ENCODE measurements at regions not wholly inside any gene's neighbourhood (a gene's known extent, or its start where the extent isn't known, plus 50 kb on each side); places are given as distances from the start of the nearest gene placed in this dataset.

DNA sequence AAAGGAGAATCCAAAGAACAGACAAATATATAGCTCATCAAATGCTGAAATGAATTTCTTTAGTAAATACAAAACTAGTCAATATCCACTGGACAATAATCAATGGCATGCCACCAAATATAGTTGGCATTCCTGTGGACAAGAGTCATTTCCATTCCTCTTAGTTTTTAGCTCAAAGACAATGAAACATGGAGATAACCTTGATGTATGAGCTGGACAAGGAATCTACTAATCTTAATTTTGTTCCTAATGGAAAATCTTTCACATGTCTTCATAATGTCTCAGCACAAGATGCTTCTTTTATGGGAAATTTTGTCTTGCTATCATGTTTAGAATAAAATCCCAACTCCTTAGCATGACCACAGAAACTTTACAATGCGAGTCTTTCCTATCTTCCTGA lies 87.8 kb downstream of the PFDN4 start:
- Histone ChIP-seq H3K27ac (no peak overlapping the region), H3K4me1 (ENCODE audit: low read depth, poor library complexity, severe bottlenecking) (no peaks in the 10 kb centered on the region), H4K20me1 (ENCODE audit: insufficient read depth) (no peaks in the 10 kb centered on the region), H2AFZ (ENCODE audit: low read depth) (no peak overlapping the region), H3K4me3 (IDR thresholded peaks at IDR 0.05; ENCODE audit: insufficient read depth, low read depth, low read length) (no peak overlapping the region), H3K9ac (no peak overlapping the region), H3K36me3 (ENCODE audit: insufficient read depth) (no peaks in the 10 kb centered on the region), H3K27me3 (ENCODE audit: insufficient read depth, low read depth) (no peaks in the 10 kb centered on the region), H3K4me2 (no peak overlapping the region), H3K79me2 (ENCODE audit: insufficient read depth, low read depth) (no peaks in the 10 kb centered on the region)
- no peak for TF ChIP-seq CTCF (conservative IDR thresholded peaks at IDR 0.05; ENCODE audit: low read depth, low read length)

GRCh38 chr20:54305421-54305820 lies 97.5 kb downstream of the PFDN4 start:
- H3K79me2 ChIP-seq (ENCODE audit: insufficient read depth, low read depth): no peaks in the 10 kb centered on the region
- H3K9ac ChIP-seq: no peak overlapping the region
- no peaks in the 10 kb centered on the region for H3K36me3 ChIP-seq (ENCODE audit: insufficient read depth)
- H3K4me3 ChIP-seq (IDR thresholded peaks at IDR 0.05; ENCODE audit: insufficient read depth, low read depth, low read length): no peak overlapping the region
- H3K27ac ChIP-seq: no peak overlapping the region
- no peak overlapping the region for H3K4me2 ChIP-seq
- TF ChIP-seq CTCF (conservative IDR thresholded peaks at IDR 0.05; ENCODE audit: low read depth, low read length): no peak
- H3K4me1 ChIP-seq (ENCODE audit: low read depth, poor library complexity, severe bottlenecking): no peaks in the 10 kb centered on the region
- no peak overlapping the region for H2AFZ ChIP-seq (ENCODE audit: low read depth)
- H4K20me1 ChIP-seq (ENCODE audit: insufficient read depth): no peaks in the 10 kb centered on the region
- no peaks in the 10 kb centered on the region for H3K27me3 ChIP-seq (ENCODE audit: insufficient read depth, low read depth)

GRCh38 chr20:54306985-54307710 lies 99.3 kb downstream of the PFDN4 start:
- Histone ChIP-seq H3K4me1 (ENCODE audit: low read depth, poor library complexity, severe bottlenecking) (no peaks in the 10 kb centered on the region), H2AFZ (ENCODE audit: low read depth) (no peak overlapping the region), H4K20me1 (ENCODE audit: insufficient read depth) (no peaks in the 10 kb centered on the region), H3K27ac (no peak overlapping the region), H3K9ac (no peak overlapping the region), H3K79me2 (ENCODE audit: insufficient read depth, low read depth) (no peaks in the 10 kb centered on the region), H3K36me3 (ENCODE audit: insufficient read depth) (no peaks in the 10 kb centered on the region), H3K4me2 (no peak overlapping the region), H3K4me3 (IDR thresholded peaks at IDR 0.05; ENCODE audit: insufficient read depth, low read depth, low read length) (no peak overlapping the region), H3K27me3 (ENCODE audit: insufficient read depth, low read depth) (no peaks in the 10 kb centered on the region)
- no peak for TF ChIP-seq CTCF (conservative IDR thresholded peaks at IDR 0.05; ENCODE audit: low read depth, low read length)

DNA sequence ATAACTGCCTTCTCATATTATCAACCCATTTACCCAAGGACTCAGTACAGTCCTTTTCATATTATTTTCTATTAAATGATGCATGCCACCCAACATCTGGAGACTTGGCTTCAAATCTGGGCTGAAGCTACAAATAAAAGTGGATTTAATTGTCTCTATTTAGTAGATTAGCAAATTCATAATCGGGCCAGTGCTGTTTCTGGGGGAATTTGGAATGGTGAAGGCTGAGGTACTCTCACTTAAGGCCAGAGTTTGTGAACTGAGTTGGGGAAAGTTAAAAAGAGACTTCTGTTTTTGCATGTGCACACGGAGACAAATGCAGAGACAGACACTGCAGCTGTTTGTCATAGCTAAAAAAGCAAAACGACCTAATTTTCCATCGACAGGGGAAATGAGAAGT lies 100.9 kb downstream of the PFDN4 start:
- Histone ChIP-seq H3K36me3 (ENCODE audit: insufficient read depth) (no peaks in the 10 kb centered on the region), H3K9ac (no peak overlapping the region), H3K4me3 (IDR thresholded peaks at IDR 0.05; ENCODE audit: insufficient read depth, low read depth, low read length) (no peak overlapping the region), H3K4me1 (ENCODE audit: low read depth, poor library complexity, severe bottlenecking) (no peaks in the 10 kb centered on the region), H3K4me2 (no peak overlapping the region), H3K79me2 (ENCODE audit: insufficient read depth, low read depth) (no peaks in the 10 kb centered on the region), H3K27ac (no peak overlapping the region), H4K20me1 (ENCODE audit: insufficient read depth) (no peaks in the 10 kb centered on the region), H3K27me3 (ENCODE audit: insufficient read depth, low read depth) (no peaks in the 10 kb centered on the region), H2AFZ (ENCODE audit: low read depth) (no peak overlapping the region)
- no peak for TF ChIP-seq CTCF (conservative IDR thresholded peaks at IDR 0.05; ENCODE audit: low read depth, low read length)

Measured in KMS-11 (cell line).